HepG2 (cell line): ENCODE measurements at regions not wholly inside any gene's neighbourhood (a gene's known extent, or its start where the extent isn't known, plus 50 kb on each side); places are given as distances from the start of the nearest gene placed in this dataset.

Experiments
- BCLAF1 ChIP-seq: fragments of 450-650 bp; IDR thresholded peaks from 2 replicates; pipeline ENCODE4 v1.6.1; 2017; ENCODE audit warnings: mild to moderate bottlenecking
- HNF1B ChIP-seq: sonication (generic); formaldehyde crosslinking; IDR thresholded peaks from 2 replicates; pipeline ENCODE4 v1.5.1; 2020; ENCODE audit warnings: mild to moderate bottlenecking, moderate library complexity, missing genetic modification reagents
- KIAA2018 ChIP-seq: sonication (generic); formaldehyde crosslinking; IDR thresholded peaks from 2 replicates; pipeline ENCODE4 v1.5.0; 2020; ENCODE audit warnings: mild to moderate bottlenecking, missing genetic modification reagents, borderline replicate concordance
- RERE ChIP-seq: IDR thresholded peaks from 2 replicates; pipeline ENCODE4 v1.6.1; 2016; ENCODE audit warnings: low read depth, missing genetic modification reagents, missing compliant biosample characterization
- YEATS4 ChIP-seq: sonication (generic); formaldehyde crosslinking; IDR thresholded peaks from 2 replicates; pipeline ENCODE4 v1.4.0; 2020; ENCODE audit warnings: missing genetic modification reagents, borderline replicate concordance
- ZNF280B ChIP-seq: sonication (generic); formaldehyde crosslinking; IDR thresholded peaks from 2 replicates; pipeline ENCODE4 v1.5.0; 2020; ENCODE audit warnings: missing genetic modification reagents, mild to moderate bottlenecking, borderline replicate concordance
- ZNF333 ChIP-seq: sonication (generic); formaldehyde crosslinking; IDR thresholded peaks from 2 replicates; pipeline ENCODE4 v1.4.0; 2020; ENCODE audit warnings: mild to moderate bottlenecking, missing genetic modification reagents, borderline replicate concordance
- ZNF605 ChIP-seq: sonication (generic); formaldehyde crosslinking; IDR thresholded peaks from 2 replicates; pipeline ENCODE4 v1.8.0; 2022; ENCODE audit warnings: mild to moderate bottlenecking, missing genetic modification reagents

GRCh38 chr16:14362774-14363371, 267.2 kb downstream of the PARN start (continued):
- TF ChIP-seq KIAA2018: no peak
- no peak for TF ChIP-seq YEATS4 (CRISPR knock-in tag)
- no peak for TF ChIP-seq ZNF605 (CRISPR knock-in tag)
- TF ChIP-seq RERE: no peak
- no peak for TF ChIP-seq BCLAF1
- TF ChIP-seq HNF1B: peak; percentile 32; the same call in 1 of the 2 replicates
- no peak for TF ChIP-seq ZNF333 (CRISPR knock-in tag)
- TF ChIP-seq ZNF280B (CRISPR knock-in tag): no peak
